ENCODE measurements at regions not wholly inside any gene's neighbourhood (a gene's known extent, or its start where the extent isn't known, plus 50 kb on each side); places are given as distances from the start of the nearest gene placed in this dataset.
A peak's percentile ranks its signal among the peaks of the same experiment; 100 is the strongest.

GRCh38 chr5:96159043-96159442 lies 197.4 kb upstream of the ELL2 start:
- ChIA-PET CTCF (no interaction called here), POLR2A (interaction anchor here (0.6 to 1.3 kb wide), 3 partner anchors 10 to 80 kb away, joined by 3 to 5 read pairs (median 3); no protein-coding TSS in a partner anchor)
- no peak for DNase-seq (ENCODE audit: unreplicated experiment)
- H3K36me3 Mint-ChIP-seq (ENCODE audit: insufficient read depth, unreplicated experiment), result no peaks in the 10 kb centered on the region
- no peak for TF ChIP-seq CTCF (IDR thresholded peaks at IDR 0.05; ENCODE audit: unreplicated experiment)
- no TSS peak for BruUV-seq (replicated peaks)
- intact Hi-C loops (cut with micrococcal nuclease), result no loop called here
- no peak overlapping the region for H3K4me3 Mint-ChIP-seq (ENCODE audit: unreplicated experiment)
- no peak overlapping the region for H3K27ac Mint-ChIP-seq (ENCODE audit: low read depth, unreplicated experiment)
- H3K27me3 Mint-ChIP-seq (ENCODE audit: insufficient read depth, unreplicated experiment), result no peaks in the 10 kb centered on the region
- H3K4me1 Mint-ChIP-seq (ENCODE audit: insufficient read depth, unreplicated experiment), result peaks cover 14% of the 10 kb centered on the region
- no peaks in the 10 kb centered on the region for H3K9me3 Mint-ChIP-seq (ENCODE audit: unreplicated experiment)

GRCh38 chr5:96157841-96158291 lies 196.2 kb upstream of the ELL2 start:
- H3K27me3 Mint-ChIP-seq (ENCODE audit: insufficient read depth, unreplicated experiment), result no peaks in the 10 kb centered on the region
- H3K27ac Mint-ChIP-seq (ENCODE audit: low read depth, unreplicated experiment), result no peak overlapping the region
- H3K4me3 Mint-ChIP-seq (ENCODE audit: unreplicated experiment), result no peak overlapping the region
- intact Hi-C loops (cut with micrococcal nuclease), result no loop called here
- no peaks in the 10 kb centered on the region for H3K36me3 Mint-ChIP-seq (ENCODE audit: insufficient read depth, unreplicated experiment)
- H3K9me3 Mint-ChIP-seq (ENCODE audit: unreplicated experiment), result no peaks in the 10 kb centered on the region
- DNase-seq (ENCODE audit: unreplicated experiment), result no peak
- POLR2A ChIA-PET, result interaction anchor here (0.7 to 1.6 kb wide), 6 partner anchors 8 to 179 kb away, joined by 3 to 7 read pairs (median 3); no protein-coding TSS in a partner anchor
- peaks cover 14% of the 10 kb centered on the region for H3K4me1 Mint-ChIP-seq (ENCODE audit: insufficient read depth, unreplicated experiment)
- TF ChIP-seq CTCF (IDR thresholded peaks at IDR 0.05; ENCODE audit: unreplicated experiment), result no peak
- CTCF ChIA-PET, result interaction anchor here (0.6 to 1.2 kb wide), 4 partner anchors 9 to 513 kb away, joined by 3 to 4 read pairs (median 3); no protein-coding TSS in a partner anchor
- BruUV-seq (replicated peaks), result no TSS peak

- BruUV-seq (replicated peaks), result no TSS peak
- no peak for TF ChIP-seq CTCF (IDR thresholded peaks at IDR 0.05; ENCODE audit: unreplicated experiment)
- Mint-ChIP-seq H3K27me3 (ENCODE audit: insufficient read depth, unreplicated experiment) (no peaks in the 10 kb centered on the region), H3K27ac (ENCODE audit: low read depth, unreplicated experiment) (peak overlapping the region; percentile 42), H3K4me1 (ENCODE audit: insufficient read depth, unreplicated experiment) (peaks cover 14% of the 10 kb centered on the region), H3K4me3 (ENCODE audit: unreplicated experiment) (no peak overlapping the region), H3K36me3 (ENCODE audit: insufficient read depth, unreplicated experiment) (no peaks in the 10 kb centered on the region), H3K9me3 (ENCODE audit: unreplicated experiment) (no peaks in the 10 kb centered on the region)
- POLR2A ChIA-PET, result interaction anchor here (0.7 to 2.1 kb wide), 10 partner anchors 8 to 213 kb away, joined by 3 to 7 read pairs (median 3); no protein-coding TSS in a partner anchor
- intact Hi-C loops (cut with micrococcal nuclease), result no loop called here
- CTCF ChIA-PET, result interaction anchor here (0.6 to 1.2 kb wide), 4 partner anchors 10 to 512 kb away, joined by 3 to 4 read pairs (median 3); no protein-coding TSS in a partner anchor
- DNase-seq (ENCODE audit: unreplicated experiment), result no peak
These were observed 195.6 kb upstream of the ELL2 start for GRCh38 chr5:96157077-96157780.

- no peak for TF ChIP-seq CTCF (IDR thresholded peaks at IDR 0.05; ENCODE audit: unreplicated experiment)
- POLR2A ChIA-PET, result interaction anchor here (0.6 to 2.1 kb wide), 4 partner anchors 9 to 194 kb away, joined by 3 to 5 read pairs (median 4); partner anchors contain the start of gene ELL2
- DNase-seq (ENCODE audit: unreplicated experiment), result no peak
- BruUV-seq (replicated peaks), result no TSS peak
- intact Hi-C loops (cut with micrococcal nuclease), result no loop called here
- Mint-ChIP-seq H3K27me3 (ENCODE audit: insufficient read depth, unreplicated experiment) (no peaks in the 10 kb centered on the region), H3K4me1 (ENCODE audit: insufficient read depth, unreplicated experiment) (peaks cover 26% of the 10 kb centered on the region), H3K36me3 (ENCODE audit: insufficient read depth, unreplicated experiment) (no peaks in the 10 kb centered on the region), H3K4me3 (ENCODE audit: unreplicated experiment) (no peak overlapping the region), H3K9me3 (ENCODE audit: unreplicated experiment) (no peaks in the 10 kb centered on the region), H3K27ac (ENCODE audit: low read depth, unreplicated experiment) (no peak overlapping the region)
- CTCF ChIA-PET, result interaction anchor here (0.8 kb wide), 1 partner anchor 183 kb away, joined by 3 read pairs; no protein-coding TSS in a partner anchor
These were observed 193.5 kb upstream of the ELL2 start for GRCh38 chr5:96155147-96155546.

All from MCF 10A (cell line).